ENCODE measurements at regions not wholly inside any gene's neighbourhood (a gene's known extent, or its start where the extent isn't known, plus 50 kb on each side); places are given as distances from the start of the nearest gene placed in this dataset.

DNA sequence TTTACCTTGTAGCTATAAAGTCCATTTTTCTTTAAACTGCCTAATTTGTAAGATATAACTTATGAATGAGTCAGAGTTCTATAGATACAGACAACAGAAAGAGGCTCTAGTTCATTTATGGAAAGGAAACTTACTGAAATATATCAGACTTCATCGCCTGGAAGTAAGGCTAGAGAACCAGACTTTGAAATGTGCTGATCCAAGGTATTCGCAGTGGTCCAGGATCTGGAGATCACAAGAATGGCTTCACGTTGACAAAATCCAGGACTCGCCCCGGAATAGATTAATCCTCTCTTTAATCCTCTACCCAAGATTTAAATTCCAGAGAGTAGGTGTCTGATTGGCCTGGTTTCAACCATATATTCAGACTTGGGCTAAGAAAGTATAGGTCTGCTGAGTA lies 69.1 kb upstream of the LOC128125822 start:
- CTCF ChIA-PET: no interaction called here
- no TSS peak for BruUV-seq (replicated peaks)
- DNase-seq: no peak
- Mint-ChIP-seq H3K27ac (ENCODE audit: unreplicated experiment) (no peak overlapping the region), H3K27me3 (ENCODE audit: unreplicated experiment) (no peaks in the 10 kb centered on the region), H3K36me3 (ENCODE audit: insufficient read depth, unreplicated experiment) (no peaks in the 10 kb centered on the region), H3K4me1 (ENCODE audit: low read depth, unreplicated experiment) (peaks cover 10% of the 10 kb centered on the region), H3K4me3 (ENCODE audit: low read depth, unreplicated experiment) (no peak overlapping the region), H3K9me3 (ENCODE audit: low read depth, unreplicated experiment) (no peaks in the 10 kb centered on the region)
- TF ChIP-seq, protein P1, sequence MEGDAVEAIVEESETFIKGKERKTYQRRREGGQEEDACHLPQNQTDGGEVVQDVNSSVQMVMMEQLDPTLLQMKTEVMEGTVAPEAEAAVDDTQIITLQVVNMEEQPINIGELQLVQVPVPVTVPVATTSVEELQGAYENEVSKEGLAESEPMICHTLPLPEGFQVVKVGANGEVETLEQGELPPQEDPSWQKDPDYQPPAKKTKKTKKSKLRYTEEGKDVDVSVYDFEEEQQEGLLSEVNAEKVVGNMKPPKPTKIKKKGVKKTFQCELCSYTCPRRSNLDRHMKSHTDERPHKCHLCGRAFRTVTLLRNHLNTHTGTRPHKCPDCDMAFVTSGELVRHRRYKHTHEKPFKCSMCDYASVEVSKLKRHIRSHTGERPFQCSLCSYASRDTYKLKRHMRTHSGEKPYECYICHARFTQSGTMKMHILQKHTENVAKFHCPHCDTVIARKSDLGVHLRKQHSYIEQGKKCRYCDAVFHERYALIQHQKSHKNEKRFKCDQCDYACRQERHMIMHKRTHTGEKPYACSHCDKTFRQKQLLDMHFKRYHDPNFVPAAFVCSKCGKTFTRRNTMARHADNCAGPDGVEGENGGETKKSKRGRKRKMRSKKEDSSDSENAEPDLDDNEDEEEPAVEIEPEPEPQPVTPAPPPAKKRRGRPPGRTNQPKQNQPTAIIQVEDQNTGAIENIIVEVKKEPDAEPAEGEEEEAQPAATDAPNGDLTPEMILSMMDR (IDR thresholded peaks at IDR 0.05; ENCODE audit: unreplicated experiment): no peak
- intact Hi-C loops (cut with micrococcal nuclease; ENCODE audit: unreplicated experiment): no loop called here

DNA sequence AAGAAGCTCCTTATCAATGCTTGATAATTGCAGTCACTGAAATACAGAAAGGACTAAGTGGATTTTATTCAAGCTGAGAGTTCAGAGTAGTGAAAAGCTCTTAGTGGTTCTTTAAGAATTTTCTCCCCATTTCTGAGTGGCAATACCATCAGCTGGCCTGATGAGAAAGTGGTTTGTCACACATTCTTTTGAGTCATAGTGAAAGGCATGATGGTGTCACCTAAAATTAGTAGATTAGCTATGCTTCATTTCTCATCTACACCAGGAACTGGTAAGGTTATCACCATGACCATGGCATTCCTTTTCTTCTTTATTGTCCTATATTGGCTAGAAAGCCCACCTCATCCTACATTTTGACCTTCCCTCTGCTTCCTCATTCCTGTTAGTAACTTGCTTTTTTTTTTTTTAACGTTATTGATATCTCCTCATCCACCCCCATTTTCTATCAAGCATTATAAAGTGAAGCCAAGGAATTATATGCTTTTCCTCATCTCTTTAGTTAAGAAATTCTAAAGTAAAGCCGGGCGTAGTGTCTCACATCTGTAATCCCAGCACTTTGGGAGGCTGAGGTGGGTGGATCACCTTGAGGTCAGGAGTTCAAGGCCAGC lies 67.4 kb upstream of the LOC128125822 start:
- BruUV-seq (replicated peaks): no TSS peak
- H3K9me3 Mint-ChIP-seq (ENCODE audit: low read depth, unreplicated experiment): no peaks in the 10 kb centered on the region
- intact Hi-C loops (cut with micrococcal nuclease; ENCODE audit: unreplicated experiment): loop anchor here (5.0 kb wide), 1 partner anchor 257 kb away; no protein-coding TSS in a partner anchor
- H3K4me3 Mint-ChIP-seq (ENCODE audit: low read depth, unreplicated experiment): no peak overlapping the region
- CTCF ChIA-PET: interaction anchor here (0.6 to 1.3 kb wide), 3 partner anchors 10 to 1175 kb away, joined by 3 to 7 read pairs (median 3); no protein-coding TSS in a partner anchor
- no peaks in the 10 kb centered on the region for H3K27me3 Mint-ChIP-seq (ENCODE audit: unreplicated experiment)
- DNase-seq: no peak
- peak overlapping the region; percentile 45 for H3K27ac Mint-ChIP-seq (ENCODE audit: unreplicated experiment)
- H3K36me3 Mint-ChIP-seq (ENCODE audit: insufficient read depth, unreplicated experiment): no peaks in the 10 kb centered on the region
- peaks cover 10% of the 10 kb centered on the region for H3K4me1 Mint-ChIP-seq (ENCODE audit: low read depth, unreplicated experiment)
- TF ChIP-seq, protein P1 (IDR thresholded peaks at IDR 0.05; ENCODE audit: unreplicated experiment): no peak

DNA sequence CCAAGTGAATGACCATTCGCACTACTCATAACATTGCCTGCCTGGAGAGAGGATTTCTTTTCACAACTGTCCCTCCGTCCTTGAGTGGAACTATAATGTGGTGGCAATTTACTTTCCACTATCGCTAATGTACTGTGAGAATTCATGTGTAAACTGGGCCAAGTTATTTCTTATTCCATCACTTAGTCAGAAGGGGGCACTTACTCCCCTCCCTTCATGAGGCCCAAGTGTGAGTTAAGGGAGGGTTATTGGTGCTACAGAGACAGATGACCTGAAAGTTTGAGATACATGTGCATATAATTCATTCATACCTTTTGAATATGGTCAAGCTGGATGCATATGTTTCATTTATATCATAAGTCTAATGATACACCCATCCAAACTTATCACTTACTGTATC lies 65.2 kb upstream of the LOC128125822 start:
- no peak overlapping the region for H3K27ac Mint-ChIP-seq (ENCODE audit: unreplicated experiment)
- intact Hi-C loops (cut with micrococcal nuclease; ENCODE audit: unreplicated experiment): loop anchor here (5.0 kb wide), 1 partner anchor 255 kb away; no protein-coding TSS in a partner anchor
- CTCF ChIA-PET: no interaction called here

DNA sequence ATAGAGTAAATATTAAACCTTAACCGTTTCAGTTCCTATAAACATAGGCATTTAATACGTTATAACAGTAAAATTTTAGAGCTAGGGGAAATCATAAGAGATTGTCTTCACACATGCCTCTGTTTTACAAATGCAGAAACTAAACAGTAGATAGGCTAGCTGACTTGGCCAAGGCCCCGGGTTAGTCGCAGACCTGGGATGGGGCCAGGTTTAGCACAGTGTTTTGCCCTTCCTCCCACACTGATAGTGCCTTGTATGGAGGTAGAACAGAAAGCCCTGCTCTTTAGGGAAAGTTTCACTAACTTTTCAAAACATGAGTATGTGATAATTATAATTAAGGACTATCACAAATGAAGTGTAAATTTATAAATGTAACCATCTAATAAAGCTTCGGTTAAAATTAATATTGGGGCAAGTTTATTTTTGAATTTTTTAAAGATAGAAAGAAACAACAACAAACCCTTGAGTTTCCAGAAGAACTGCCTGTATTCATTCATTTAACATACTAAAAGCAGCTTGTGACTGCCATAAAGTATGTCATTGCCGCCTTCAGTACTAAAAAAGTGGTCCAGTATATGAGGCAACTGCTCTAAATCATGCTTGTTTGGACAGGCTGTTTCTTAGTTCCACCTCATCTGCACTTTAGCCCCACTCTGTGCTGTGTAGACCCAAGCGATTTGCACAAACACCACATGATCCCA lies 62.5 kb upstream of the LOC128125822 start:
- no peak for DNase-seq
- H3K4me1 Mint-ChIP-seq (ENCODE audit: low read depth, unreplicated experiment): peaks cover 28% of the 10 kb centered on the region
- no peaks in the 10 kb centered on the region for H3K36me3 Mint-ChIP-seq (ENCODE audit: insufficient read depth, unreplicated experiment)
- no peak overlapping the region for H3K27ac Mint-ChIP-seq (ENCODE audit: unreplicated experiment)
- BruUV-seq (replicated peaks): no TSS peak
- CTCF ChIA-PET: interaction anchor here (0.6 kb wide), 1 partner anchor 125 kb away, joined by 3 read pairs; no protein-coding TSS in a partner anchor
- intact Hi-C loops (cut with micrococcal nuclease; ENCODE audit: unreplicated experiment): loop anchor here (5.0 kb wide), 1 partner anchor 252 kb away; no protein-coding TSS in a partner anchor
- no peak overlapping the region for H3K4me3 Mint-ChIP-seq (ENCODE audit: low read depth, unreplicated experiment)
- no peaks in the 10 kb centered on the region for H3K9me3 Mint-ChIP-seq (ENCODE audit: low read depth, unreplicated experiment)
- H3K27me3 Mint-ChIP-seq (ENCODE audit: unreplicated experiment): no peaks in the 10 kb centered on the region
- TF ChIP-seq, protein P1 (IDR thresholded peaks at IDR 0.05; ENCODE audit: unreplicated experiment): no peak

More for the DNA sequence above, 65.2 kb upstream of the LOC128125822 start:
- no peaks in the 10 kb centered on the region for H3K27me3 Mint-ChIP-seq (ENCODE audit: unreplicated experiment)
- H3K36me3 Mint-ChIP-seq (ENCODE audit: insufficient read depth, unreplicated experiment): no peaks in the 10 kb centered on the region
- no peak for DNase-seq
- peaks cover 23% of the 10 kb centered on the region for H3K4me1 Mint-ChIP-seq (ENCODE audit: low read depth, unreplicated experiment)
- H3K9me3 Mint-ChIP-seq (ENCODE audit: low read depth, unreplicated experiment): no peaks in the 10 kb centered on the region
- H3K4me3 Mint-ChIP-seq (ENCODE audit: low read depth, unreplicated experiment): no peak overlapping the region
- TF ChIP-seq, protein P1 (IDR thresholded peaks at IDR 0.05; ENCODE audit: unreplicated experiment): no peak
- no TSS peak for BruUV-seq (replicated peaks)

All from Calu3 (cell line).